ENCODE measurements at regions not wholly inside any gene's neighbourhood (a gene's known extent, or its start where the extent isn't known, plus 50 kb on each side); places are given as distances from the start of the nearest gene placed in this dataset.

GRCh38 chr3:167885277-167885676 is 149.8 kb downstream of the SERPINI1 start:
- no peak overlapping the region for H3K4me3 ChIP-seq (ENCODE audit: low read length)
- no peak for TF ChIP-seq CTCF (IDR thresholded peaks at IDR 0.05; ENCODE audit: insufficient read depth, low read depth, low read length, missing control alignments)
- no peak for DNase-seq (ENCODE audit: low read depth)

DNA sequence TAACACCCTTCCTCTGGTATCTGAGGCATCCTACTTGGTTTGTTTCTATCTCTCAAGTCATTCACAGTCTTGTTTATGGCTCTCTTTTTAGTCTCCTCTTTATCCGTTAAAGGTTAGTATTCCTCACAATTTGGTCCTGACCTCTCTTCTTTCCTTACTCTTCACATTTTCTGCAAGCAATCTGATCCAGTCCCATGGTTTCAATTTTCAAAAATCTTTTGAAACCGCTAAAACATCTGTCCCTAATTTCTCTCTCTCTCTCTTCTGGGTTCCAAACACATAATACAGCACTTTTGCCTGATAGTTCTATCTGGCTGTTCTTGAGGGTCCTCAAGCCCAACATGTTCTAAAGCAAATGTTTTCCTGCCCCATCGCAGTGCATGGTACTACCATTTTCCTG is 149.0 kb downstream of the SERPINI1 start:
- DNase-seq (ENCODE audit: low read depth), result no peak
- no peak overlapping the region for H3K4me3 ChIP-seq (ENCODE audit: low read length)
- no peak for TF ChIP-seq CTCF (IDR thresholded peaks at IDR 0.05; ENCODE audit: insufficient read depth, low read depth, low read length, missing control alignments)

- TF ChIP-seq CTCF (IDR thresholded peaks at IDR 0.05; ENCODE audit: insufficient read depth, low read depth, low read length, missing control alignments), result no peak
- no peak overlapping the region for H3K4me3 ChIP-seq (ENCODE audit: low read length)
- DNase-seq (ENCODE audit: low read depth), result no peak
Measured at GRCh38 chr3:167883452-167883851, 147.9 kb downstream of the SERPINI1 start.

DNA sequence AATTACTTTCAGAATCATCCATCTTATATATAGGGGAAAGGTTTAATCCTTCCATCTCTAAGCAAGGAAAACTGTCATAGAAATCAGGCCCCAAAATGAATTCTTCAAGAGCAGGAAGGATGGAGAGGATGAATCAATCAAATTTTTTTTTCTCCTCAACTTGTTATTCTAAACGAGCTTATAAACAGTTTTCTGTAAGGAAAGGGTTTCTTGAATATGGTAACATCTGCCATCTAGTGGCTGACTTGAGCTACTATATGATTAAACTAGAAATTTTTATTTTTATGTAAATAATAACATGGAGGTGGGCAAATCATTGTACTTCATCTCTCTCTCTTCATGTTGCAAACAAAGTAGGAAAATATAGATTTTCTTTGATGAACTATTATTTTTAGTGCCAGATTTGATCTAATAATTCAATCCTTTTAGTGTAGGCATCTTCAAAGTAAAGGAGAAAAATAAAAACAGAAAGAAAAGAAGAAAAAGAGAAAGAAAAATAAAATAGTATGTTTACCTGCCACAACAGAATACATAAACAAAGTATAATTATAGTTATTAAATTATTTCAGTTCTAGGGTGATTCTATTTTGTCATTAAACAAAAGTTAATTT is 146.6 kb downstream of the SERPINI1 start:
- peak; percentile 58 for TF ChIP-seq CTCF (IDR thresholded peaks at IDR 0.05; ENCODE audit: insufficient read depth, low read depth, low read length, missing control alignments)
- DNase-seq (ENCODE audit: low read depth), result peak; percentile 62
- no peak overlapping the region for H3K4me3 ChIP-seq (ENCODE audit: low read length)

- no peak overlapping the region for H3K4me3 ChIP-seq (ENCODE audit: low read length)
- DNase-seq (ENCODE audit: low read depth), result no peak
- no peak for TF ChIP-seq CTCF (IDR thresholded peaks at IDR 0.05; ENCODE audit: insufficient read depth, low read depth, low read length, missing control alignments)
Measured at GRCh38 chr3:167880183-167880582, 144.7 kb downstream of the SERPINI1 start.

DNA sequence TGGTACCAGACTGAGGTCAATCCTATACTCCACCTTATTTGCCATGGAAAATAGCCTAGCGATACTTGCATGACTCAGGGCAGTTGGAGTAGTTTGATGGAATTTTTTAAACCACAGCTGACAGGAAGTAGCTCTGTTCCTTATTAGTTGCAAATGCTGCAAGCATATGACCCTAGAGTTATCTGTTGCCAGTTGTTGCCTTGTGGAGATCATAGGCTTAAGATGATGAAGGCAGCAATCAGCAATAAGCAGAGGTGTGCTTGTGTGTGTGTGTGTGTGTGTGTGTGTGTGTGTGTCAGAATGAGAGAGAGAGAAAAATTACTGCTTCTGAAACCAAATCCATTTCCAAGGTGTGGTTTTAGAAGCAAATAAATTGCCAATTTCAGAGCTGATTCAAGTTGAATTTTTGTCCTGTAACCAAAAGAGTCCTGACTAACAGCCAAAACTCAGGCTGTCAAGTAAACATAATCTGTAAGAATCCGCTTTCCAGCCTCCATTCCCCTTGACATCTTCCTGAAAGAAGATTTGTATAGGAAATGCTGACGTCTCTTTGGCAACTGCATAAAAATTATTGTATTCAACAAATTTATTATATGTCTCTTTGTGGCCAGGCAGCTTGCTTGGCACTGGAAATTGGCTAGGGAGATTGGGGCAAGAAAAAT is 141.2 kb downstream of the SERPINI1 start:
- no peak for TF ChIP-seq CTCF (IDR thresholded peaks at IDR 0.05; ENCODE audit: insufficient read depth, low read depth, low read length, missing control alignments)
- no peak overlapping the region for H3K4me3 ChIP-seq (ENCODE audit: low read length)
- DNase-seq (ENCODE audit: low read depth), result peak; percentile 69

Data from epithelial cell of esophagus (primary cell).